ENCODE measurements at regions not wholly inside any gene's neighbourhood (a gene's known extent, or its start where the extent isn't known, plus 50 kb on each side); places are given as distances from the start of the nearest gene placed in this dataset.
"Not testable (repeated sequence)": the region's sequence is repeated elsewhere in the genome, so short reads cannot be mapped to it uniquely, and the experiment has no call there.

DNA sequence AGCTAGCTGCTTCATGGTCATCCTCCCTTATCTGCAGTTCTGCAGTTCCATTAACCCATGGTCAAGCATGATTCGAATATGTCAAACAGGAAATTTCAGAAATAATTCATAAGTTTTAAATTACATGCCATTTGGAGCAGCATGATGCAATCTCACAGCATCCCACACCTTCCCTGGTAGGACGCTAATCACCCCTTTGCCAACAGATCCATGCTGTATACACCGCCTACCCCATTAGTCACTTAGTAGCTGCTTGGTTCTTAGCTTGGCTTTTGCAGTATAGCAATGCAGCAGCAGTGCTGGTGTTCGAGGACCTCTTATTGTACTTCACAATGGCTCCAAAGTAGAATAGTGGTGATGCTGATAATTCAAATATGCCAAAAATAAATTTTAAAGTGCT is 739.7 kb upstream of the CDH9 start:
- TF ChIP-seq CTCF (conservative IDR thresholded peaks at IDR 0.05) = no peak
- H3K27ac ChIP-seq = no peak overlapping the region

DNA sequence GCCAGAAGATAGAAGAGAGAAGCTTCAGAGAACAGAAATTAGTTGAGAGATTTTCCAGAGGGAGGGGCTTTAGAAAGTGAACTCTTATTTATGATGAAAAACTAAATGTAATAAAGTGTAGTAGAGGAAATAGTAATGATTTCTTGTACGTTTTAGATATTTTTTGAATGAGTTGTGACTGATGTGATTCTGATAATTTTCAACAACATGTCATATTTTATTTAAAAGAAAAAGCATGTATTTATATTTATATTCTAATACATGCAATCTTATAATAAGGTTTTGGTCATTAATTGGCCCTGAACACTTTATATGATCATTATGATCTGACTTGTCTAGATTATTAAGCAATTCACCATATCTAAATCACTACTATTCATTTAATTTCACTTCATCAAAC is 735.2 kb upstream of the CDH9 start:
- H3K27ac ChIP-seq = no peak overlapping the region
- TF ChIP-seq CTCF (conservative IDR thresholded peaks at IDR 0.05) = no peak

GRCh38 chr5:27773166-27773565 is 734.8 kb upstream of the CDH9 start:
- TF ChIP-seq CTCF (conservative IDR thresholded peaks at IDR 0.05) = no peak
- no peak overlapping the region for H3K27ac ChIP-seq

GRCh38 chr5:27769748-27770402 is 731.5 kb upstream of the CDH9 start:
- no peak overlapping the region for H3K27ac ChIP-seq
- TF ChIP-seq CTCF (conservative IDR thresholded peaks at IDR 0.05) = no peak

GRCh38 chr5:27748847-27749246 is 710.5 kb upstream of the CDH9 start:
- H3K27ac ChIP-seq = no peak overlapping the region
- TF ChIP-seq CTCF (conservative IDR thresholded peaks at IDR 0.05) = no peak

DNA sequence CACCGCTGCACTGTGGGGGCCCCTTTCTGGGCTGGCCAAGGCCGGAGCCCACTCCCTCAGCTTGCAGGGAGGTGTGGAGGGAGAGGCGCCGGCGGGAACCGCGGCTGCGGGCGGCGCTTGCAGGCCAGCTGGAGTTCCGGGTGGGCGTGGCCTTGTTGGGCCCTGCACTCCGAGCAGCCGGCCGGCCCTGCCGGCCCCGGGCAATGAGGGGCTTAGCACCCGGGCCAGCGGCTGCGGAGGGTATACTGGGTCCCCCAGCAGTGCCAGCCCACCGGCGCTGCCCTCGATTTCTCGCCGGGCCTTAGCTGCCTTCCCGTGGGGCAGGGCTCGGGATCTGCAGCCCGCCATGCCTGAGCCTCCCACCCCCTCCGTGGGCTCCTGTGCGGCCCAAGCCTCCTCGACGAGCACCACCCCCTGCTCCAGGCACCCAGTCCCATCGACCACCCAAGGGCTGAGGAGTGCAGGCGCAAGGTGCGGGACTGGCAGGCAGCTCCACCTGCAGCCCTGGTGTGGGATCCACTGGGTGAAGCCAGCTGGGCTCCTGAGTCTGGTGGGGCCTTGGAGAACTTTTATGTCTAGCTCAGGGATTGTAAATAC is 705.1 kb upstream of the CDH9 start:
- H3K27ac ChIP-seq = not testable (repeated sequence)

DNA sequence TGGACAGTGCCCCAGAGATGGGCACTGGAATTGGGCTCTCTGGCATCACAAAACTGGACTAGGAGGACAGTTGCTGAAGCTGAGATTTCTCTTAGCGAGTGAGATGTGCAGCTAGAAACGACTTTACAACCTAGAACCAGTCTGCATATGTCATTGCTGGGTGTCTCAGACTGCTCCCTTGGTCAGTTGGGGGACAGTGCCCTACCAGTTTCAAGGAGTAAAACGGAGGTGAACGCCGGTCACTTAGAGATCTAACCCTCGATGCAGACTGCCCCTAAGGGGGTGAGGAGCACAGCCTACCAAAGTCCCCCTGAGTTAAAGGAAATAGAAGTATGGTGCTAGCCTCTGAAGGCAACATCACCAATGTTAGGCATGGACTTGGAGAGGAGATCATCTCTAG is 704.4 kb upstream of the CDH9 start:
- no peak for TF ChIP-seq CTCF (conservative IDR thresholded peaks at IDR 0.05)
- no peak overlapping the region for H3K27ac ChIP-seq

- H3K27ac ChIP-seq = no peak overlapping the region
- TF ChIP-seq CTCF (conservative IDR thresholded peaks at IDR 0.05) = no peak
Measured at GRCh38 chr5:27734838-27735237, 696.5 kb upstream of the CDH9 start.

All from VCaP (cell line).